HG03045 (cell line): ENCODE measurements at regions not wholly inside any gene's neighbourhood (a gene's known extent, or its start where the extent isn't known, plus 50 kb on each side); places are given as distances from the start of the nearest gene placed in this dataset.

Source experiments
- ATAC-seq: cut with Tn5 transposase; IDR thresholded peaks from one replicate; pipeline ENCODE4 v1.9.1; 2021; ENCODE audit warnings: mild to moderate bottlenecking, moderate library complexity; ENCODE audit not compliant: unreplicated experiment

DNA sequence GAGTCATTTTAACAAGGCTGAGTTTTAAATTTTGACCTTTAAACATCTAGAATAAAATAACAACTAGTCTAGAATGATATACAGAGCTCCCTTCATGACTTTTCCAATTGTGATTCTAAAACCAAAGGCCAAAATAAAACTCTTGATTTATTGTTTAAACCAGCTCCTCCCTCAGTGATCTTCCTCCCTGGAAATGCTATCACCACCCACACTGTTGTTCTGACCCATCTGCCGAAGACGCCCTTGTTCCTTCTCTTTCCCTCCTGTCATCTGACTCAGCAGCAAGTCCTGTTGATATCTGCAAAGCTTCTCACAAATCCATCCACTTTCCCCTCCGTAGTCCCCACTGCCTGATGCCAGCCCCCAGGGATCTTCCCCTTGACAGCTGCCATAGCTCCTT is 231.6 kb upstream of the DYNLRB2 start:
- no peak for ATAC-seq

- ATAC-seq: no peak
Measured at GRCh38 chr16:80305410-80305809, 235.4 kb upstream of the DYNLRB2 start.

DNA sequence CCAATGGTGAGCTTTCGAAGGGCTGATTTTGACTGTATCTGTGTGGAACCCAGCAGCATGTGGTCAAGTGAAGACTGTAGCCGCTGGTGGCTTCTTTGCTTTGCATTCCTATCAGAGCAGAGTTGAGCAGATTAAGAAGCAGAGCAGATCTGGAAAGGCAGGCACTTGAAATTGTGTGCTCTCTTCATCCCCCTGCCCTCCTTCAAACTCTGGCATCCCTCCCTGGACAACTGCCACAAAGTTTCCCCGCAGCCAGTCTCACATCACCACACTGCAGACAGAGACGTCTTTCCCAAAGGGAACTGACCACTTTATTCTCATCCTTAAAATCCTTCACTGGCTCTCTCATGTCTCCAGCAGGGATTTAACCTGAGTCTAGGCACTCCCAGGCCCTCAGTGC is 237.1 kb upstream of the DYNLRB2 start:
- no peak for ATAC-seq

GRCh38 chr16:80300876-80301275 is 239.9 kb upstream of the DYNLRB2 start:
- no peak for ATAC-seq

GRCh38 chr16:80300456-80300855 is 240.3 kb upstream of the DYNLRB2 start:
- no peak for ATAC-seq

DNA sequence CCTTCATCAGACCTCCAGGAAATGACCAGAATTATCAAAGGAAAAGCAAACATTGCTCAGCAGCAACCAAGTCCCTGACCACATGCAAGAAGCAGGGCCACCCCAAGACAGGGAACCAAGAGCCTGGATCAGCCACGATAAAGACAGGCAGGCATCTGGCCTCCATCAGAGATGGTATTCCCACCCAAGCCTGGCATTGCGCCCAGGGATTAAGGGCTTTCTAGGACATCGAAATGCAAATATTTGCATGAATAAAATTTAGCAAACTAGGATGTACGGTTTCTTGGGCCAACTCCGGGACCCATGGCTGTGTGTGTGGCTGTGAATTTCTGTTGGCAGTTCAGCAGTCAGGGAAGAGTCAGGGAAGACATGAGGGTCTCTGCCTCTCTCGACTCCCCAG is 241.4 kb upstream of the DYNLRB2 start:
- no peak for ATAC-seq

DNA sequence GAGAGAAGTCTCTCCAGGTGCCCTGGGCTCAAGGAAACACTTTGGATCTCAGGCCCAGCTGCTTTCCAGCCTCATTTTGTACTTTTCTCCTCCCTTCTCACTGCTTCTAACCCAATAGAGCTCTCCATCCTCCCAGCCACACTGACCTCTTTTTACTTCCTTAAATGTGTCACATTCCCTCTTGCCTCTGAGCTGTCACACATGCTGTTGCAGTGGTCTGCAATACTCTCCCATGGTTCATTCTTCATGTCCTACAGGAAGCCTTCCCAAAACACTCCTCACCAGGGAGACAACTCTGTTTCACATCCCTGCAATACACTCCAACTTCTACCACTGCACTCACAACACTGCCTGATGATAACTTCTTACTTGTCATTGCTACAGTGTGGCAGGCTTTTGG is 242.1 kb upstream of the DYNLRB2 start:
- no peak for ATAC-seq

DNA sequence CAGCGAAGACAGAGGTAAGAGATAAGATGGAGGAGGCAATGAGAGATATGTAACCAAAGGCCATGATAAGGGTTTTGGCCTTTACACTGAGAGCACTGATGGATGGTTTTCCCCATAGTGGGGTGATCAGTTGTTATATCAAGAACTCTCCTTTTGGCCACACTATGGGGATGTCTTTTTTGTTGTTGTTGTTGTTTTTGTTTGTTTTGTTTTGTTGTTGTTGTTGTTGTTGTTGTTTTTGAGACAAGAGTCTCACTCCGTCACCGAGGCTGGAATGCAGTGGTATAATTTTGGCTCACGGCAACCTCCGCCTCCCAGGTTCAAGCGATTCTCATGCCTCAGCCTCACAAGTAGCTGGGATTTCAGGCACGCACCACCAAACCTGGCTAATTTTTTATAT is 244.8 kb upstream of the DYNLRB2 start:
- ATAC-seq: no peak

GRCh38 chr16:80294172-80294571 is 246.6 kb upstream of the DYNLRB2 start:
- ATAC-seq: no peak

- ATAC-seq: no peak
Measured at GRCh38 chr16:80288616-80289015, 252.2 kb upstream of the DYNLRB2 start.

- no peak for ATAC-seq
Measured at GRCh38 chr16:80287674-80288073, 253.1 kb upstream of the DYNLRB2 start.

DNA sequence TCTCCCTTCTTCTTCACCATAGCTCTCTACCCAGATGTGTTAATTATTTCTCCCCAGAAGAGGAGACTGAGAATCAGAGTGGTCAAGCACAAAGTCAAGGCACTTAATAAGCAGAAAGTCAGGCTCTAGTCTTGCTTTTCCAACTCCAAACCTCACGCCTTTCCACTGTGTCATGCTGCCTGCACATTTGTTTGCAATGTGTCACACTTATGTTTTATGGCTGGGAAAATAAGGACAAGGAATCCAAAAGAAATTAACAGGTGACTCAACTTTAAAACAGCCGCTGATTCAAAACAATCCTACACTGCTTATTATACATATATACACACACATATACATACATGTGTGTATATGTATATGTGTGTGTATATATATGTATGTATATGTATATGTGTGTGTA is 255.7 kb upstream of the DYNLRB2 start:
- no peak for ATAC-seq

DNA sequence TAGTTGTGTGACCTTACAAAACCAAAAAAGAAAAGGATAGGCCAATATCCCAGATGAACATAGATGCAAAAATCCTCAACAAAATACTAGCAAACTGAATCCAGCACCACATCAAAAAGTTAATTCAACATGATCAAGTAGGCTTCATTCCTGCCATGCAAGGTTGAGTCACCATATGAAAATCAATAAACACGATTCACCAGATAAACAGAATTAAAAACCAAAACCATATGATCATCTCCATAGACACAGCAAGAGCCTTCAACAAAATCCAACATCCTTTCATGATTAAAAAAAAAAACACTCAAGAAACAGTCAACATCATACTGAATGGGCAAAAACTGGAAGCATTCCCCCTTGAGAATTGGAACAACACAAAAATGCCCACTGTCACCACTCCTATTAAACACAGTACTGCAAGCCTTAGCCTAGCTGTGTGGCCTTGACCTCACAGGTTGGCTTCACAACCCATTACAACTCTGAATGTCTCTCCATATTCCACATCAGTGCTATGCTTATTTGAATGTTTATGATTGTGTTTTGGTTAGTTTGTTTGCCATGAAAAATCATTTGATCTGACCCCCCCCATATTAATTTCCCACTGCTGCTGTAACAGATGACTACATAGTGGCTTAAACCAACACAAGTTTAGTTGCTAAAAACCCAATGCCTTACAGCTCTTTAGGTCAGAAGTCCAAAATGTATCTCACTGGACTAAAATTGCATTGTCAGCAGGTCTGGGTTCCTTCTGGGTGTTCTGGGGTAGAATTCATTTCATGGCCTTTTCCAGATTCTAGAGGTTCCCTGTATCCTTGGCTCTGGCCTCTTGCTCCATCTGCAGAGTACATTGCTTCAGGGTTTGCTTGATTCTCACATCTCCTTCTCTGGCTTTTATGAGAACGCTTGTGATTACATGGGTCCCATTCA is 257.1 kb upstream of the DYNLRB2 start:
- ATAC-seq: no peak

- ATAC-seq: no peak
Measured at GRCh38 chr16:80280557-80280956, 260.2 kb upstream of the DYNLRB2 start.

GRCh38 chr16:80279656-80280055 is 261.1 kb upstream of the DYNLRB2 start:
- ATAC-seq: no peak

DNA sequence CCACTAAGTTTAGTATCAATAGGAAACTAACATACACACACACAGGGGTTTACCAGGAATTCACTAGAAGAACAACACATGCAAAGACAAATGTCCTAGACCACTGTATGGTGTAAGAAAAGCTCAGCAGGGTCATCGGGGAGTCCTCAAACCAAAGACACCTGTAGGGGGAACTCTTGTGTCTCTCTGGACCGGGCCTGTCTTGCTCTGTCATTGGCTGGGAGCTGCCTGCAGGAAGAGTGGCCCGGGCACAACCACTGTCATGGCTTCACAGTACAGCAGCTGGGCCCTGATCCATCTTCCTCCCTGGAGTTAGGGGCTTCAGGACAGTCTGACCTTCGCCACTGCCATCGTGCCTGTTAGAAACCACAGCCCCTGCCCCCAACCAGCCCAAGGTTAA is 263.6 kb upstream of the DYNLRB2 start:
- ATAC-seq: no peak

DNA sequence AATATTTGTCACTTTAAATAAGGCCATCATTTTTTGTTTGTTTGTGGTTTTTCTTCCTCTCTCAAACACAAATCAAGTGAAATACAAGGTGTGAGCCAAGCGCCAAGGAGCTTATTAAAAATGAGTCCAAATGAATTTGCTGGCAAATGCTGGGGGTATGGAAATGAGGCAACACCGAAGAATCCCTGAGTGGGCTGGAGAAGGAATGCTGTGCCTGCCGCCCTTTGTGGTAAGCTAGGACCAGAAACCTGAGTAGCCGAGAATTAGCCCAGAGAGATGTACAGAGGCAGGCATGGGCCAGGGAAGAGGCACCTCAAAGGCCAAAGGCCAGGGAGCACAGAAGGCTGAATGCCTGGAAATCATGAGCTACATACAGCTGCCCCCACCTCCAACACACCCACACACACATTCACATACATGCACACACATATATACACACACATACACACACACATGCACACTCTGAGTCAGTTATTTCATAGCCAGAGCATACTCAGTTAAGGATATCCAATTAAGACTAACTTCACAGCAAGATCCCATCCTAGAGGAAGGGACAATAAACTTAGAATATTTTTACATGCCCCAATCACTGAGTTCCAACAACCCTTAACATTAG is 266.1 kb upstream of the DYNLRB2 start:
- ATAC-seq: no peak

GRCh38 chr16:80273635-80274538 is 266.9 kb upstream of the DYNLRB2 start:
- no peak for ATAC-seq

DNA sequence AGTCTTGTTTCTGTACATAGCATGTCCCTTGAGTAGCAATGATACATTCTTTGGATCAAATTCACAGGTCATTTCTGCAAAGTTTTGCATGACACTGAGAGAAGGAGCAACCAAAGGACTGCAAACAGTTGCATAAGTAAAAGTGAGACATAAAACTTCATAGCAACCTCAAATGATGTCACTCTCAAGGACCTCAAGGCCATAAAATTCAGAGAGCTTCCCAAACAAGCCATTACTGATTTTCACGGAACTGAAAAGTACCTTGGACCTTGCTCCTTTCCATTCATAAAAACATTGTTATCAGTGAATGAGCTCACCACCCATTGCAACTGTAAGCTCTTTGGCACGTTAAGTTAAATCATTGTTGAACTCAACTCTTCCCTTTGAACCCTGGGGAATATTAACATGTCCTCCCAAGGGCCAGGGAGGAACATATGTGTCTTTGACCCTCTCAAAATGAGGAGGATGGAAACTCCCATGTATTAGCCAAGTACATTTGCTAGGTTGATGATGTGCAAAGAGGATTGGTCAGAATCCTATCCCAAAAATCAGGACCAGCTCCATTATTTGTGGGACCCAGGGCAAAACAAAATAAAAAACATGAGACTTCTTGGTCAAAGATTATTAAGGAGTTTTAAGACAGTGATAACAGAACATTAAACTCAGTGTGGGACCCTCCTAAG is 275.0 kb upstream of the DYNLRB2 start:
- ATAC-seq: no peak

- ATAC-seq: no peak
Measured at GRCh38 chr16:80263848-80264694, 276.7 kb upstream of the DYNLRB2 start.
